GM18502 (cell line): ENCODE measurements at regions not wholly inside any gene's neighbourhood (a gene's known extent, or its start where the extent isn't known, plus 50 kb on each side); places are given as distances from the start of the nearest gene placed in this dataset.

ENCODE experiments used
- ATAC-seq: cut with Tn5 transposase; IDR thresholded peaks from one replicate; pipeline ENCODE4 v1.9.1; 2021; ENCODE audit warnings: mild to moderate bottlenecking; ENCODE audit not compliant: unreplicated experiment, poor library complexity

DNA sequence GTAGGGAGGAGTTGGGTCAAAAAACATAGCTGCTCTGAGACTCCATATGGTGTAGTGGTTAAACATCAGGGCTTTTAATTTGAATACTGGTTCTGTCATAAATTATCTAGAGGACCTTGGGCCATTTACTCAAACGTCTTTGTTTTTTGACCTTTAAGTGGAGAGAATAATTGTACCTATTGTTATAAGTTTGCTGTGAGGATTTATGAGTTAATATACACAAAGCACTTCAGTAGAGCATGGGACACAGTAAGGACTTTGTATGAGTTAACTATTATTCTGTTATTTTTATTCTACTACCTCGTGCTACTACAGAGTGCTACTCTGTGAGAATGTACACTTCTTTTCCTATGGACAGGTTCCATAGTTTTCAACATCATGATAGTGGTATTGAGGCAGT, 123.7 kb upstream of the TNC start:
- ATAC-seq = no peak

DNA sequence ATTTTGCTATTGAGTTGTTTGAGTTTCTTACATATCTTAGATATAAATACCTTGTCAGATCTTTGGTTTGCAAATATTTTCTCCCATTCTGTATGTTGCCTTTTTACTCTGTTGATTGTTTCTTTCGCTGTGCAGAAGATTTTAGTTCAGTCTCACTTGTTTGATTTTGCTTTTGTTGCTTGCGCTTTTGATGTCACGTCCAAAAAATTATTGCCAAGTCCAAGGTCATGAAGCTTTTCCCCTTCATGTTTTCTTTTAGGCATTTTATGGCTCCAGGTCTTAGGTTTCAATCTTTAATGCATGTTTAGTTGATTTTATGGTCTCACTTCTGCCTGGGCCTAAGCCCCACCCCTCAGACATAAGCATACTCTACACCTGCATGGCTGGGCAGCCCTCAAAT, 131.5 kb upstream of the TNC start:
- no peak for ATAC-seq

DNA sequence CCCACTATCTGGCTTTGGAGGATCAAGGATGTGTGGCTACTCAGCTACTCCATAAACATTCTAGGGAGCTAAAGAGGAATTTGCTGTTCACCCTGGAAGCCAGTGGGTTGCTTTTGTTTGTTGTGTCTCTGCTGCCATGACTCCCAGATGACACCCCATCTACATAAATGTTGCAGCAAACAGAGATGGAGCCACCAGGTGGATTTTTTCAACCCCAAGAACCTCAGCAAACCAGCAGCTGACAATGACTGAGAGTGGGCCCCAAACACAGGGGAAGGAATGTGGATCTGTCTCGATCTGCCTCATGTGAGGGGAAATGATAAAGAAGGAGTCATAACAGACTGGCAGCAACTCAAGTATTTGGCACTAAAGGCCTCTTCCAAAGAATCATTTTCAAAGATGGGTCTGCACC, 132.7 kb upstream of the TNC start:
- ATAC-seq = no peak

DNA sequence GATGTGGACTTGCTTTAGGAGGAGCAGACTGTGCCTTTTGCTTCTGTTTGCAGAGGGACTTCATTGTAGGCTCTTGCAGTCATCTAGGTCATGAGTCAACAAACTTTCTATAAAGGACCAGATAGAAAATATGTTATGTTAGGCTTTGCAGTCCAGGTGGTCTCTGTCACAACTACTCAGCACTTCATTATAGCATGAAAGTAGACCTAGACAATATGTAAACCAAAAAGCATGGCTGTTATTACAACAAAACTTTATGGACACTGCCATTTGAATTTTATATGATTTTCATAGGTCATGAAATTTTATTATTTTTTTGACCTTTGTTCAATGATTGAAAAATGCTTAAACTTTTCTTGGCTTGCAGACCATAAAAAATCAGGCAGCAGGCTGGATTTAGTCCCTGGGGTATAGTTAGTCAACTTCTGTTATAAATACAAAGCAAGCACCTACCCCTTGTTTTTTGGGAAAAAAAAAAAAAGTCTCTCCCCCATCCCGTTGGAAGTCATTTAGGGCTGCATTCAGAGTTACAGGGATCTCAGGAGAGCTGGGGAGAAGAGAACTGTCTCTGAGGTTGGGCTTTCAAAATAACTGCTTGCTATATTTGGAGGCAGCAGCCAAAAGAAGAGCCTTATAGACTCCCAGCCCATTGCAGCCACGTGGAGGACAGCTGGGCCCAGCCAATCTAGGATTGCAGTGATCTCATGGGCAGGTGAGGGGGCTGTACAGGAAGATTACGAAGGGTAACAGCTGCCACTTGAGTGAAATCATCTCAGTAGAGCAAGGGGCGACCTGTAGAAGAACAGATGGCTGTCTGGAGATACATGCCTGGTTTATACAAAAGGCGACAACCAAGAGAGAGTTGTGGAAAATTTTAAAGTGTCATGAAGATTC, 136.6 kb upstream of the TNC start:
- ATAC-seq = no peak

DNA sequence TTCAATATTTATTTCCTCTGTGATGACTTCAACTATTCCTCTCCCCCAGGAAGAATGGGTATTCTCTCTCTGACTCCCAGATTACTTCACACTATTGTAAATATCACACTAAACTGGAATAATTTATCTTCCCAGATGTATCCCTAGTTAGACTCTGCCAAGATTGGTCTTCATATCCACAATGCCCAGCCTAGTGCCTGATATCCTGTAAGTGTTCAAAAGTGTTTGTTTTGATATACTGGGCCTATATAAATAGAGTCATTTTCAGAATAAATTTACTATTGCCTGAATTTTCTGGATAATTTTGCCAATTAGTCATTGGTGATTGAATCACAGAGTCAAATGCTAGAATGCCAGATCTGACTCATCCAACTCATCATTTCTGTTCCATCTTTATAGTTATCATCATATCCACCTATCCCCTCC, 143.7 kb upstream of the TNC start:
- ATAC-seq = no peak

- ATAC-seq = no peak
Measured at GRCh38 chr9:115262477-115262876, 144.5 kb upstream of the TNC start.

DNA sequence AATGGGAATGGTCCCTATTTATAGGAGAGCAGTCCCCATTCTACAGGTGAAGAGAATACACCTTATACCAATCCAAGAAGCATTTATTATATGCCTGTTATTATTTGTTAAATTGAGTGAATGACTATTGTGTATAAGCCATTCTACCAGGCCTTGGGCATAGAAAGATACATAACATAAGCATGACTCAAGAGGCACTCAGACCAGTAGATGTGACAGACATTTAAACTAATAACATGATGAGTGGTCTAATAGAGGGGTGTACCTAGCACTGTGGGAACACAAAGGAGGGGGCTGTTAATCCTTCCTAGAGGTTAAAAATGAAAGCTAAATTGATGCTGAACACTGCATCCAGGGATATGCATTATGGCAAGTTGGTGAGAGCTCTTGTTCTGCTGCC, 145.0 kb upstream of the TNC start:
- ATAC-seq = no peak

- ATAC-seq = no peak
Measured at GRCh38 chr9:115263371-115264075, 145.6 kb upstream of the TNC start.

- no peak for ATAC-seq
Measured at GRCh38 chr9:115264313-115264712, 146.4 kb upstream of the TNC start.

GRCh38 chr9:115267790-115268189, 149.8 kb upstream of the TNC start:
- ATAC-seq = no peak

GRCh38 chr9:115275753-115276152, 157.8 kb upstream of the TNC start:
- ATAC-seq = no peak

- no peak for ATAC-seq
Measured at GRCh38 chr9:115276621-115277020, 158.7 kb upstream of the TNC start.

DNA sequence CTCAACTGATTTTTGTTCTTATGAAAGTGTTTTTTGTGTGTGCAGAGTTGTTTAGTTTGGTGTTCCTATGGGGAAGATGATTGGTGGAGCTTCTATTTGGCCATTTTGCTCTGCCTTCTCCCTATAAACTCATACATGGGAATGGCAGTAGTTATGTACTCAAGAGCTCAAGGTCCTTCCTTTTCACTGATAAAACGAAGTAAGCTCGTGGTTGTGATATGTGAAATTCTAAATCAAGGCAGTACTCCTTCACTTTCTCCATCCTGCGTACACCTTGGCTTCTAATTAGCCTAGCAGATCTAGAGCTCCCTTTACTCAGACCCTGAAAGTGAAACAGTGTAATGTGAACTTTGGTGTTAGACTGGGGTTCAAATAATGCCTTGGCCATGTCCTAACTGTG, 159.3 kb upstream of the TNC start:
- ATAC-seq = no peak

GRCh38 chr9:115278326-115279035, 160.5 kb upstream of the TNC start:
- no peak for ATAC-seq

DNA sequence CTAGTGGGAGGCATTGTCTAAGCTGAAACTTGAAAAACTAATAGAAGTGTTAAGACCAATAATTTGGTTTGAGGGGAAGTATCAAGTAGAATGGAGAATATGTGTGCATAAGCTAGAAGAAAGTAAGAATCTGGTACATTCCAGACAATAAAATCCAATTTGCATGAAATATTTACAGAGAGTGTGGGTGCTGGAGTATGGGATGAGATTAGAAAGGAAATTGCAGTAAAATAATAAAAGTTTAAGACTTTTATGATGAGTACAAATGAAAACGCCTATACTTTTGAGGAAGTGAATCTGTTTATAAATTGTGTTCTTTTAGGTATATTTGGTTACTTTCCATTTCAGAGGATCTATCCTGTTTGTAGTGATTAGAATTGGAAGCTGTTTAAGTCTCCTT, 165.4 kb upstream of the TNC start:
- no peak for ATAC-seq

DNA sequence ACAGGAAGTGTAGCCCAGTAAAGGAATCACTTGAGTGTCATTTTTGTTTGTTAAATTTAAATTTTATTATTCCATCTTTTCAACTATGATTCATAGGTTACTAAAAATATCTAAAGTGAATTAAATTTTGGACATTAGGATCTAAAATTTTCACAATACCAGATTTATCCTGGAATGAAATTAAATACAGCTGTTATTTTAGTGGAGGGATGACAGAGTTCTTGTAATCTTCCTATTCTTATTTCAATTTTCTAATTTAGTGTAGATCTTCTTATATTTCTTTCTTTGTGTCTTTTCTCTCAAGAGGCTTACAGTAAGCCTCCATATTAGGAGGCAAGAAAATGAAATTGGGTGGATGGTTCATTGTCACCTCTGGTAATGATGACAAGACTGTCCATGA, 167.9 kb upstream of the TNC start:
- ATAC-seq = no peak

DNA sequence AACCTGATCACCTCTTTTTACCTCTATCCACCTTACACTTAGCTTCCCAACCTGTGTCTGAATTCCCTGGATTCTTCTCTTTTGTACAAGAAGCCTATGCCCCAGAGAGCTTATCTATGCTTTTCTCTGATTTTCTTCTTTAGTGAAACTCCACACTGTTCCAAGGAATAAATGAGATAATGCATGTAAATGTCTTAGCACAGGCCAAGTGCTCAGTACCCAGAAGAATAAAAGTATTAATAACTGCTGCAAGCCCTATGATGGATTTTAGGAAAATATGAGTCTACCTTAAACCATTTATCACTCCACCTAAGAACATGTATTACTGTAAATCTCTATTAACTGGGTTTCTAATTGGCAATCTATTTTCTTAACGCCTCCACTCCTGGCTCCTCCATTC, 168.5 kb upstream of the TNC start:
- no peak for ATAC-seq

GRCh38 chr9:115289757-115290208, 171.8 kb upstream of the TNC start:
- ATAC-seq = no peak

- ATAC-seq = no peak
Measured at GRCh38 chr9:115291841-115292240, 173.9 kb upstream of the TNC start.

DNA sequence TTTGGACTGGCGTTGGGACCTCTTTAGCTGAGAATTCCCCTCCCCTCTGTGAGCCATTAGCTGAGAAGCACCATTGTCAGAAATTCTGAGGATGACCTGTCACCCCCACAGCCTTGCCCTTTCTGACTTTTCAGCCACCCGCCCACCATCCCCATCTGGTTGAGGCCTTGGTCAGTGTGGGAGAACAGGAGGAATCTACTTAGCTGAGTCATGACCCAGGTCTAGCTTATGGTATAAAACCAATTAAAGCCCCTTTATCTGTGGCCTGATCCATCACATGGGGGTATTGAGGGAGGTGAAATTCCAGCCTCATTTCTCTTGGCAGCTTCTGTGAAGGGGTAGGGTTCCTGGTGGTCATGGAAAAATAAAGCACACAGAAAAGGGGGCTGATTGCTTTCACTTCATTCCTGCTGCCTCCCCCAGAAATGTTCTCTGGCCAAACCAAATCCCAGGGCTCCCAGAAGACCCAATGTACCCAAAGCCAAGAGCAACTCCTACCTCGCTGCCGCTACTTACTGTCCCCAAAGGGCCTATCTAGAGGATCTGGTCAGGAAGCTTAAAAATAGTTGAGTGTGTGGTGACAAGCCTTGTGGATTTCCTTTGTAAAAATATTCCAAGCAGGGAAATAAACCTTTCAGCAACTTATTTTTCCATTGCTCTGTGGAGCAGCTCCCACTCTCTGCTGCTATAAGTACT, 174.8 kb upstream of the TNC start:
- ATAC-seq = no peak
